Esophagus squamous epithelium (tissue), 4 donors: ENCODE measurements at regions not wholly inside any gene's neighbourhood (a gene's known extent, or its start where the extent isn't known, plus 50 kb on each side); places are given as distances from the start of the nearest gene placed in this dataset.

ENCODE experiments used
- POLR2A ChIP-seq, 4 donors: fragments of 450-650 bp; IDR thresholded peaks; one replicate each; pipeline ENCODE4 v1.6.1; 2017; ENCODE audit warnings: antibody characterized with exemption in 4 of 4, mild to moderate bottlenecking in 4 of 4, moderate library complexity in 3 of 4
- TF ChIP-seq, protein P1 (sequence below), 6 experiments: fragments of 450-650 bp in 4 of 6; fragments of 200-600 bp in 2 of 6; sonication (generic) in 2 of 6; IDR thresholded peaks; one replicate each; pipeline ENCODE4 v1.5.1; 2016 to 2019; ENCODE audit warnings: antibody characterized with exemption in 6 of 6, mild to moderate bottlenecking in 4 of 6, moderate library complexity in 4 of 6

DNA sequence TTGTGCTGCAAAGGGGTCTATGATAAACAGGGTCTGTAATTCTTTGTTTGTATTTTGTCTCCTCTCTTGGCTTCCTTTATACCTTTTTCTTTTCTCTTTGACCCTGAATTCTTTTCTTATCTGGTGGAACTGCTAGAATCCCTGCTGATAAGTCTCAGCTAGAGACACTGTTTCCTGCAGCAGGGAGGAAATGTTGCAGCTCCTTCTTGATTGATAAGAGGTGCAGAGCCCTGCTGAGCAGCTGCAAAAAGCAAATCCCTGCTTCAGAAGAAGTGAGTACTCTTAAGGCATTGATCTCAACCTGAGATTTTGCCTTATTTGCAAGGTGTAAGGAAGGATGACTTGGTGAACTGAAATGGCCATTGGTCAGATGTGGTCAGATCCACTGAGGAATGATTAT lies 167.8 kb downstream of the NUP35 start:
- TF ChIP-seq, protein P1, sequence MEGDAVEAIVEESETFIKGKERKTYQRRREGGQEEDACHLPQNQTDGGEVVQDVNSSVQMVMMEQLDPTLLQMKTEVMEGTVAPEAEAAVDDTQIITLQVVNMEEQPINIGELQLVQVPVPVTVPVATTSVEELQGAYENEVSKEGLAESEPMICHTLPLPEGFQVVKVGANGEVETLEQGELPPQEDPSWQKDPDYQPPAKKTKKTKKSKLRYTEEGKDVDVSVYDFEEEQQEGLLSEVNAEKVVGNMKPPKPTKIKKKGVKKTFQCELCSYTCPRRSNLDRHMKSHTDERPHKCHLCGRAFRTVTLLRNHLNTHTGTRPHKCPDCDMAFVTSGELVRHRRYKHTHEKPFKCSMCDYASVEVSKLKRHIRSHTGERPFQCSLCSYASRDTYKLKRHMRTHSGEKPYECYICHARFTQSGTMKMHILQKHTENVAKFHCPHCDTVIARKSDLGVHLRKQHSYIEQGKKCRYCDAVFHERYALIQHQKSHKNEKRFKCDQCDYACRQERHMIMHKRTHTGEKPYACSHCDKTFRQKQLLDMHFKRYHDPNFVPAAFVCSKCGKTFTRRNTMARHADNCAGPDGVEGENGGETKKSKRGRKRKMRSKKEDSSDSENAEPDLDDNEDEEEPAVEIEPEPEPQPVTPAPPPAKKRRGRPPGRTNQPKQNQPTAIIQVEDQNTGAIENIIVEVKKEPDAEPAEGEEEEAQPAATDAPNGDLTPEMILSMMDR (IDR thresholded peaks at IDR 0.05), result no peak
- TF ChIP-seq POLR2A (IDR thresholded peaks at IDR 0.05), result no peak
